GM18858 (cell line): ENCODE measurements at regions not wholly inside any gene's neighbourhood (a gene's known extent, or its start where the extent isn't known, plus 50 kb on each side); places are given as distances from the start of the nearest gene placed in this dataset.

Experiments used
- ATAC-seq: cut with Tn5 transposase; IDR thresholded peaks from one replicate; pipeline ENCODE4 v1.9.1; 2021; ENCODE audit not compliant: unreplicated experiment

DNA sequence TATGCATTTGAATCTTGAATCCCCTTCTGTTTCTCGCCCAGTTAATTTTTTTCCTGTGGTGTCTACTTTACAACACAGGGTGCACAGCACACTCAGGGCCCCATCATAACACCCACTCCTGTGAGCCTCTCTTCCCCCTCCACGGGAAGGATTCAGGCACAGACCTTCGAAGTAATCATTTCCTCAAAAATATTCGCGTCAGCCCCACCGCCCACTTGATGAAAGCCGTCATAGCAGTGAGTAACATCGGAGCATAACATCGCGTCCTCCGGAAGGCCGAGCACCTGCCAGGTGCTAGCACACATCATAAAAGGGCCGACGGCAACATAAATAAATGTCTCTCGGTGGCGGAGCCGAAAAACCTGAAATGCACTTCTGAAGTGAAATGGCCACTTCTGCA is 201.7 kb upstream of the ADARB2 start:
- no peak for ATAC-seq

DNA sequence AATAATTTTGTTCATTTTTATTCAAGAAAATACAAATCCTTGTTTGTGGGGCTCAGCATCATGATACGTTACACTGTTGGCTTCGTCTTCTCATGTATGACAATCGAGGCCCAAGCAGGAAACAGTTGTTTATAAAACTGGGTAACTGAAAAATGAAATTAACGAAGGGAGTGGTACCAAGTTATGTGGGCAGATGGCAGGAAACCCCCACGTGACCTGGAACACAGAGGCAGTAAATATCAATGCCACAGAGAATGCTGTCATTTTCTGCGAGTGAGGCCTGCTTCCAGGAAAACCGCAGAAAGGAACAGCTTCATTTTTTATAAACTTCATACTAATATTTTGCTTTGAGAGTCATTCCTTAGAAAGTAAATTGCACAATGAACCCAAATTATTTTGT is 201.0 kb upstream of the ADARB2 start:
- no peak for ATAC-seq

DNA sequence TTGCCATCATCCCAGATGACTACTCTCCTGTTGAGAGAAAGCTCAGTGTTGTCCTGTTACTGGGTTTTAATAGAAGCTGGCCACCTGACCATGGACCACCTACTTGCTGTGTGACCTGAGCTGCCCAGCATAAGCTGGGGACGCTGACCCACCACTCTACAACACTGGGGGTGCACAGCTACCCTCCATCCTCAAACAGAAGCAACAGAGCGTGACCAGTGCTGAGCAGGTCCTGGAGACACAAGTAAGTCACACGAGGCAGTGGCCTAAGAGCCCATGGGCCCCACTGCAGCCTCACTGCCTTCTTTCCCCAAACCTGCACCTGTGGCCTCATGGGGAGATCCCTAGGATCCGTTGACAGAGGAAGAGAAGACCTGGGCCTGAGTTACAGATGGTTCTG is 198.6 kb upstream of the ADARB2 start:
- ATAC-seq = no peak

DNA sequence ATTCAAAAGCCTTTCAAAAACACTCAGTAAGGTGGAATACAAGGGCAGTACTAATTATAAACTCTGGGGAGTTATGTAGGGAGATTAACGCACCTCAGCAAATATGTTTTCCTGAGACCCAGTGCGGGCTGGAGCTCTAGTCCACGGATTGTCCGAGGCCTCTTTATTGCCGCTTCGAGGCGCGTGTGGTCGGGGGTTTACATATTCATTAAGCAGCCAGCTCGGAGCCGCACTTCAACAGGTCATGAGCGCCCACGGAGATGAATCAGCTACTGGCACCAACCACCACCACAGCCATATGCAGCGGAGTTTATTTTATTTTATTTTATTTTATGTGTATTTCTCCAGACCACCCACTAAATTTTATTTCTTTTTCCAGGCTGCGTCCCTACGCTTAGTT is 195.9 kb upstream of the ADARB2 start:
- no peak for ATAC-seq

DNA sequence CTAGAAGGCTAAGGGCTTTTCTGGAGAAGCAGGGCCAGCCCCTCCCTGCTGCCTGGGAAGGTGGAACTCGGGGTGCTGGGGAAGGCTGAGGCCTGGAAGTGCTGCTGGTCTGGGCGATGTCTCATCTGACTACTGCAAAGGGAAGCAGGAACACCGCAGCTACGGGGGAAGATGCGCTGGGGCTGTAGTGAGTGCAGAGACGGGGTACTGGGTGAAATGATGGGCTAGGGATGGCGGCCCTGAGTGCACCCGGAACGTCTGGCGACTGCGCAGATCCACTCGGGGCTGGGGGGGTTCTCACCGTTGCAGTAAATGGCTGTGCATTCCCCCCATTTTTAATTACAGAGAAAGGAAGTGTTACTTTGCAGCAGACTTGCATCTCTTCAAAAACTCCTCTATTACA is 195.4 kb upstream of the ADARB2 start:
- ATAC-seq = no peak

DNA sequence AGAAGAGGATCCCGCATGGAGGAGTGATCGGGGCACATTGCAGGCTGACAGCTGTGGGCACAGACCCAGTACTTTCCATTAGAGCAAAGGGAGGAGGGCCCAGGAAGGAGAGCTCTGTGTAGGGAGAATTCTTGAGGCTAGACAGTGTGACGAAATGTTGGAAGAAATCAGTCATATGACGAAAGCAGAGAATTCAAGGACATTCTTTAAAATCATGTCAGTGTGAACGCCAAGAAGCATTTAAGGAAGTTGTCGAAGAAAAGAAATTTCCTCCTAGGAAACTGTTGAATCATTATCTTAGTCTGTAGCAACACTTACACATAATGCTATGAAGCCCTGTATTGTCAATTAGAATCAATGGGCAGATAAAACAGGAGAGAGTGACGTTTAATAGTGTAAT is 191.3 kb upstream of the ADARB2 start:
- ATAC-seq = no peak

DNA sequence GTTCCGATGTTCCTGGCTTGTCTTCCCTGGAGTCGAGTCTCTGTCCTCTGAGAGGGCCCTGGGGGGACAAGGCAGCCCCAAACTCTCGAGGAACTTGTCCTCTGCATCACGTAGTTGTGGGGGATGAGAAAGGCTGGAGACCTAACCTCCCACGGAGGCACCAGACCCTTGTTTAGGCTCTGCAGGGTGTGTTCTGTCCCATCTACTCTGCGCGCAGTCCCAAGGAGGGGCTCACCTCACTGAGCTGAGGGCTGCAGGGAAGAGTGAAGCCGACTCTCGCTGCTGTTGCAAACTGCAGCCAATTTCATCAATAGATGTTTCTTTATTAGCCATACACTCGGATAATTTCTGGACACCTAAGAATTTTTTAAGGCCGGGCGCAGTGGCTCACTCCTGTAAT is 186.7 kb upstream of the ADARB2 start:
- no peak for ATAC-seq

DNA sequence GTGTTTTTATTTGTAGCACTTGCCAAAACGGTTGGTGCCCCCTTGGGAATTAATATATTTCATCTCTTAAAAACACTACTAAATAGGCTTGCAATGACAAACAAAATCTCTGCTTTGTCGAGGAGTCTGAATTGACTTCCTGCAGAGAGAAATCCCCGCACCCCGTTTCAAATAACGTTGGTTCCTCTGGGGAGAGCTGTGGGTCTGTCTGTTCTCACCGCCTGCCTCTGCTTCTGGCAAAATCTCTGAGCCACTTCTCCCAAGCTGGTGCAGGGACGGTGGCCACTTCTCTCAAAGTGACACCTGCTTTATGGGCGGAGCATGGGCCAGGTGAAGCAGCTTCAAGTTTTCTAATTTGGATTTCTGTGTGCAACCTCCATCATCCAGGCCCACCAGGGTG is 186.3 kb upstream of the ADARB2 start:
- ATAC-seq = no peak

DNA sequence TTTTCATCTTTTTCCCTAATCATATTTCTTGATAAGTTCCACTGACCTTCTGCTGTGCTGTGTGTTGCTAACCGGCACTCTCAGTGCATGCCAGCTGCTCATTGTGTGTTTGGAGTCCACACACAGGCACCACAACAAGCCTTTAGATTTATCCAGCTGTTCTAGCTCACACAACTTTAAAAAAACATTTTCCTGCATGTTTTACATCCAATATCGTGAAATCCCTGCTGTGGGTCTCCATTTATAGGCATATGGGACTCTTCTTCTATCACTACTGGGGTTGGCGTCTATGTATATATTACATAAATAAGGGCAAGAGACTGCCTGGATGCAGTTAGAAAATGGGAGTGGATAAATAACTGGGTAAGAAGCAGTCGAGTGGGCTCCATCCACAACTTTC is 183.6 kb upstream of the ADARB2 start:
- no peak for ATAC-seq

DNA sequence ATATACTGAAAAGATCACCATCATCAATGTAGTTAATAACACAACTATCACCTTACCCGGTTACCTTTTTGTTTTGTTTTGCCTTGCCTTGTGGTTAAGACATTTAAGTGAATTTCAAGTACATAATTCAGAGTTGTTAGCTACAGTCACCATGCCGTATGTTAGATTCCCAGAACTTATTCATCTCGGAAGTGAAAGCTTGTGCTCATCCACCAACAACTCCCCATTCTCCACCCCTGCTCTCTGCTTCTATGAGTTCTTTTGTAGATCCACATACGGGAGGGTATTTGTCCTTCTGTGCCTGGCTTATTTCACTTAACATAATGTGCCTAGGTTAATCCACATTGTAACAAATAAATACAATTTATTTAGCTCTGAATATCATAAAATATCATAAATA is 182.8 kb upstream of the ADARB2 start:
- no peak for ATAC-seq

DNA sequence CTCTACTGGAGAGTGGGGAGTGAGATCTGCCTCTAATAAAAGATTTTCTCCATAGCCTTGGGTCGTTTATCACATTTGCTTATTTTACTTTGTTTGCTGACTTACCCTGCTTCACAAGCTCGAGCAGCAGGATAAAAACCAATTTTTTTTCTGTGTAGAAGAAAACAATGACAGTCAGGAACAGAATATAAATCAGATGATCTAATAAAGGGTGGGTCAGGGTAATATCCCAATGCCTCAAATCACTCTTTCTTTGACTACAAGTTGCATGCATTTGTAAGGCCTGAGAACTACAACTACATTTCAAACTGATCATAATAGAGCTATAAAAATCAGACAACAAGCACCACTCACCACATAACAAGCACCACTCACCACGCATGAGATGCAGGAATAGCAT is 174.4 kb upstream of the ADARB2 start:
- no peak for ATAC-seq

DNA sequence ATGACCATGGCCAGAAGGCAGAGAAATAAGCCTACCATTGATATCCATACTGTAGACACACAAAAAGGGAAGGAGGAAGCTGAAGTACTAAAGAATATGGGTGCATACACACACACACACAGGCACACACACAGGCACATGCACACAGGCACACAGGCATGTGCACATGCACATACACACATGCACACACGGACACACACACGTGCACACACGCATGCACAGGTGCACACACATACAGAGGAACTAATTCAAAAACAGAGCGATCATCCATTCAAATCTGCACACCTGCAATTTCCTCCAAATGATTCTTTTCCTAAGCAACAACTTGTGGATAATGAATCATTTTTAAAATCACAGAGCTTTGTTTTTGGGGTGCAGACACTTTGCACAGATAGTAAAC is 166.7 kb upstream of the ADARB2 start:
- no peak for ATAC-seq

DNA sequence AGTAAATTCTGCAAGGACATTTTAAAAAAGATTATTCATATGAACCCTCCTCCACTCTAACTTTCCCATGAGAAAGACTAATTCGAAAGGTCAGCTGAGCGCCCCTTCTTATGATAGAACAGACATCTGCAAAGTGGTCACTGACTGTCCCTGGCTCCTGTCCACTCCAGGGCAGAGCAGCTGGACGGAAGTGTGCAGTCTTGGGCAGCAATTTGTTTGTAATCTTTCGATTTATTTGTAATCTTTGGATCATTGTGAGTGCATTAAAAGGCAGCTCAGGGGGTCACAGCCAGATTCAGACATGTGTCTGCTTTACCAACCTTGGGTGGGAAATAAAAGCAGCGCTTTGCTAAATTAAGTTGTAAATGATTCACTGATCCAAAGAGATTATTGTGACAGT is 158.8 kb upstream of the ADARB2 start:
- no peak for ATAC-seq

DNA sequence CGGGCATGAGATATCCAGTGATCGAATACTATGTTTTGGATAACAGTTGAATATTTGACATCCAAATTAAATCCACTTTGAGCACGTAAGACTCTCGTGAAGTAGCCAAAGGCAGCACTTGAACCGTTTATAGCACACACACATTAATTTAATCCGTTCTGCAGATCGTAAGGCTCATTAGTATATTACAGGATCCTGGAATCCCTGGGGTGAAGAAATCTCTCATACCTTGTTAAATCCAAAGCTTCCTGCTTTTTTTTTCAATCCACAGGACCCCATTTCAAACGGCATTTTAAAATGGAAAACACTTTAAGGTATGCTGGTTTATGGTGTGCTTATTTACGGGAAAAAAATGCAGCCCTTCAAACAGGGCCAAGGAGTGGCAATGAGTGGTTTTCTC is 158.4 kb upstream of the ADARB2 start:
- no peak for ATAC-seq

DNA sequence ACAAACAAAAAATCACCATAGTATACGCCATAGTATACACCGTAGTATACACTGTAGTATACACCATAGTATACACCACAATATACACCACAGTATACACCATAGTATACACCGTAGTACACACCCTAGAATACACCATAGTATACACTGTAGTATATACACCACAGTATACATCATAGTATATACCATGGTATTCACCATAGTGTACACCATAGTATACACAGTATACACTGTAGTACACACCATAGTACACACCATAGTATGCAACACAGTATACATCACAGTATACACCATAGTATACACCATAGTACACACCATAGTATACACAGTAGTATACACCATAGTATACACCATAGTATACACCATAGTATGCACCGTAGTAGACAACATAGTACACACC is 157.6 kb upstream of the ADARB2 start:
- ATAC-seq = no peak

DNA sequence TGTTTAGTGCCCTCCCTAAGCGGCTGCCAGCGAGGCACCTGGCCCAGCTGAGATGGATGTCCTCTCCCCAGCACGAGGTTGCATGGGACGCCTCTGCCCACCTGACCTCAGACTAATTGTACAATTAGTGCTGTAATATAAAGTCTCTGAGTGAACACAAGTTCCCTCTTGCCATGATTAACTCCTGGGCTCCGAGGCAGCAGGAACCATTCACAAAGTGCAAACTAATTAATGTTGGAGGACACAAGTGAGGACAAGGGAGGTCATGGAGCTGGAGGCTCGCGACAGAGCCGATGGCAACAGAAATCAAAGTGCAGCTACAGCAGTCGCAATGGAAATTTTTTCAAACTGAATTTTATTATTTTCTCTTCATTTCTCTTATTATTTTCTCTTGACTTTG is 156.6 kb upstream of the ADARB2 start:
- no peak for ATAC-seq

DNA sequence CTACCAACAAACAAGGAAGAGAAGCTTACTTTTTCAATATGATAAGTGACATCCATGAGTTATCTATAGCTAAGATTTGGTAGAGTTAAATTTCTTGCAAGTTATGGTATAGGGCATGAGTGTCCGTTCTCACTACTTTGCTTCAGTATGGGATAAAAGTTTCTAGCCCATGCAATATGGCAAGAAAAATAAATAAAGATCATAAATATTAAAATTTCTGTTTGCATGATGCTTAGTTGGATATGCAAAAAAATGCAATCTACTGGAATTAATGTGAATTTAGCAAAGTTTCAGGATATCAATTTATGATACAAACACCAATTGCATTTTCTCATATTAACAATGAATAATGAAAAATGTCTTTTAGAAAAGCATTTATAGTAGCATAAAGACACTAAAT is 148.7 kb upstream of the ADARB2 start:
- ATAC-seq = no peak

DNA sequence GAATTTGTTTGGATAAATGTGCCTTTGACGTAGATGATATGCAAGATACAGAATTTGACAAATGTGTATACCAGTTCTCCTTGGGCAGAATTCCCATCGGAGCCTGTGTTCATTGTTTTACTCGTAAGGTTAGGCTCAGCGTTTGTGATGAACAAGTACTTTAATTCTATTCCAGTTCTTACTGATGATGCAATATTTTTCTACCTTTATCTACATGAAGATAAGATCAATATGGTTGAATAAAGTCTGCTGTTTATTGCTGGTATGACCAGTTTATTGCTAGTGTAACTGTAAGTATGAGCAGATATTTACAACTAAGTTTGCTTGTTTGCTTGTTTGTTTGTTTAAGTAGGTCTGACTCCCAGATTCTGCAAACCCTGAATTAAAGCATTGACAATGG is 145.4 kb upstream of the ADARB2 start:
- ATAC-seq = no peak

DNA sequence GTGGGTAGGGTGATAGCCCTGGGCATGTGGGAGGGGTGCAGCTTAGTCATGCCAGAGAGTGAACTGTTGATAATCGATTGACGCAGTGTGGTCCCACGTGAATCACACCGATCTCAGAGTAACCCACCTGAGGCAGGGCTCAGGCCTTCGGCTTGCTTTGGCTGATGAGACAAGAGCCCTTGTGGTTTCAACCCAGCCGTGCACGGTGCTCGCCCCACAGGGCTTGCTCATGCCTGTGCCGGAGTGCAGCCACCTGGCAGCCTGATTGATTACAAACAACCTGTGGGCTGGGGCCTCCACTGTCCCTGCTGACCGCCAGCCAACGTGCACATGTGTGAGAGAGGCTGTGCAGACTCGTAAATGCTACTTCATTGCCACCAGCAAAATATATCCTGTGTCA is 144.9 kb upstream of the ADARB2 start:
- no peak for ATAC-seq

DNA sequence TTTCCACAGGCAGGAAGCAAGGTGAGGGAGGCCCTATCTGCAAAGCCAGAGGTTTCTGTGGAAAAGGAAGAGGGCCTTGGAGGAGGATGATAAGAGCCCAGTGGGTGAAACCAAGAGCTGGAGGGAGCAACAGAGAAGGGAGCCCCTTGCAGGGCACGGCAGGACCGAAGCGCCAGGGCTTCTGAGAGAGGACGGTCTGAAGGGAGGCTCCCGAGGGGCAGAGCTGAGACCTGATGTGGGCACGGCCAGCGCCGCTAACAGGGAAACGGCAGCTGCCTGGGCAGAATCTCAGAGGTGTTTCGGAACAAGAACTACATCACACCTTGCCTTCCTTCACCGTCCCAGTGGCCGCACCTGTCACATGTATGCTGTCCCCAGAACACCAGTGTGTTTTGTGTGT is 144.3 kb upstream of the ADARB2 start:
- no peak for ATAC-seq

DNA sequence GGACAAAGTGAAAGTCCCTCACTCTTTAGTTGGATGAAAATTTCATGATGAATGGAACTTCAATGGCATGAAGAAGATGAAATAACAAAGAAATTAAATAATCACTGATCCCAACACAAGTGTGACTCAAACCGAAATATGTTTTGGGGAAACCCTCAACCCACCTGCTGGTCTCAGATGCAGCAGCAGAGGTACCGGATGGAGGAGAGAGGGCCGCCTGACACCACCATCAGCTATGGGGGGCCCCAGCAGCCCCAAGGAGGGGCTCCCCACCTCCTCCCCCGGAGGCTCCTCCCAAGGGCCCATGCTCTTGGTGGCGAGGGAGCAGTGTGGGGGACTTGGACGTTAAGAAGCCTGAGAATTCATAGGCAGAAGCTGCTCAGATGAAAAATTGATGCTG is 137.2 kb upstream of the ADARB2 start:
- ATAC-seq = no peak

DNA sequence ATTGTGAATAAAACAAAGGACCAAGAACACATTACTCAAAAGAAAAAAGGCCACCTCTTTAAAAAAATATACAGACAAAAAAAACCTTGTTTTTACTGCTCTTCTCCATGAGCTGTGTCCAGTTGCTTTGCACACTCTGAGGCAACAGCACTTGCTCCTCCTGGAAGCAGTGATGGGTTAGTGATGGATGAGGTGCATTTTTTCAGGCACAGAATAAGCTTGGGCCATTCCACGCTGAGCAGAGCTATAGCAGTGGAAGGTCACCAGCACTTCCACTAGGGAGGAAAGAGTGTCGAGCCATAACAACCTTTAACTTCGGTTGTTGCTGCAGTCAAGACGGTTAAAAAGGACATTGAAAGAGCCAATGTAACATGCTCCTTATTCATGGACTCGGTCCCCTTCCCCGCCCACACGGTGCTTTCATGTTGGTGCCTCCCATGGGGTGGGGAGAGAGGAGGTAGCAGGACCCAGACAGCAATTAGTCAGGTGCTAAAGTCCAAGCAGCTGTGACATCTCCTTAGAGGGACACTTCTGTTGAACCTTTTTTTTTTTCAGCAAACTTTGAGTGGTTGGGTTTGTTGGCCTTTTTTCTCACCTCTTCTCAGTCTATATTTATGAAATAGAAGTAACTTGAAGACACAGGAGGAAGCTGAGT is 136.5 kb upstream of the ADARB2 start:
- no peak for ATAC-seq

DNA sequence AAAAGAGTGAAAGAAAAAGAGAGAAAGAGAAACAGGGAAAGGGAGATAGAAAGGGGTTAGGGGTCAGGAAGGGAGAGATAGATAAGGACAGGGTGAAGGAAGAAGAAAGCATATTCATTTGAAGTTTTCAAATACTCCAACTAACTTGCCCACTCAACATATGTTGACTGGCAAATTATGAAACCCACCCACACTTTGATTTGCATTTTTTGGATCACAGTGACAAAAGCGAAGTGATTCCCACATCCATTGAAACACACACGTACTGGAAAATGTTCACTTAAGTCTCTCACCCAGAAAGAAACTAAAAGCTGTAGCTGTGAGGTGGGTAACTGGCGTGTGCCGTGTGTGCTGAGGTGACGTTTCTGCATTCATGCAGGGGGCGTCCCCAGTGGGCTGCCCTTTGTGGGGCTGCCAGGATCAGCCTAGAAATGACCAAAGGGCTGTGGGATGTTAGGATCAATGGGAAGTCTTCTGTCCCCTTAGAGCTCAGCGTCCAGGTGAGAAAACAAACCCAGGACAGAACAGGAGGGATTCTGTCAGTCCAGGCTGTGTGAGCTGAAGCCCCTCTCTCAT is 134.9 kb upstream of the ADARB2 start:
- no peak for ATAC-seq
